ENCODE measurements at regions not wholly inside any gene's neighbourhood (a gene's known extent, or its start where the extent isn't known, plus 50 kb on each side); places are given as distances from the start of the nearest gene placed in this dataset.

DNA sequence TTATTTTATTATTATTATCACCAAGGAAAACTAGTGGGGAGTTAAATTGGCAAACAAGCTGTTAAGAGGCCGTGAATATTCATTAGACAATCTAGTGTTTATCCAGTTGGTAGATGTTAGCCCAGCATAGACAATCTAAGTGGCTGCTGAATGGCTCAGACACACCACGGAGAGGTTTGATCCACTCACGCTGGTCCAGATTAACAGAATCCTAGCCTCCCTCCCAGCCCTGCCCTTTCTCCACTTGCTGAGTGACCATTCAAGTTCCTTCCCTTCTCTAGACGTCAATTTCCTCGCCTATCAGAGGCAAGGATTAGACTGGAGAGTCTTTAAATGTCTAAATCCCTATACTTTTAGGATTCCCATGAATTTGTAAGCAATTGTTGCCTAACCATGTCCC is 80.1 kb downstream of the RRAGC start:
- peaks cover 8% of the 10 kb centered on the region for H3K27me3 ChIP-seq (ENCODE audit: insufficient read depth, poor library complexity, severe bottlenecking)
- no peak for DNase-seq (ENCODE audit: low read depth in 1 of 2, low spot score in 1 of 2)
- H3K27ac ChIP-seq (replicated peaks), result no peak overlapping the region
- TF ChIP-seq, protein P1, sequence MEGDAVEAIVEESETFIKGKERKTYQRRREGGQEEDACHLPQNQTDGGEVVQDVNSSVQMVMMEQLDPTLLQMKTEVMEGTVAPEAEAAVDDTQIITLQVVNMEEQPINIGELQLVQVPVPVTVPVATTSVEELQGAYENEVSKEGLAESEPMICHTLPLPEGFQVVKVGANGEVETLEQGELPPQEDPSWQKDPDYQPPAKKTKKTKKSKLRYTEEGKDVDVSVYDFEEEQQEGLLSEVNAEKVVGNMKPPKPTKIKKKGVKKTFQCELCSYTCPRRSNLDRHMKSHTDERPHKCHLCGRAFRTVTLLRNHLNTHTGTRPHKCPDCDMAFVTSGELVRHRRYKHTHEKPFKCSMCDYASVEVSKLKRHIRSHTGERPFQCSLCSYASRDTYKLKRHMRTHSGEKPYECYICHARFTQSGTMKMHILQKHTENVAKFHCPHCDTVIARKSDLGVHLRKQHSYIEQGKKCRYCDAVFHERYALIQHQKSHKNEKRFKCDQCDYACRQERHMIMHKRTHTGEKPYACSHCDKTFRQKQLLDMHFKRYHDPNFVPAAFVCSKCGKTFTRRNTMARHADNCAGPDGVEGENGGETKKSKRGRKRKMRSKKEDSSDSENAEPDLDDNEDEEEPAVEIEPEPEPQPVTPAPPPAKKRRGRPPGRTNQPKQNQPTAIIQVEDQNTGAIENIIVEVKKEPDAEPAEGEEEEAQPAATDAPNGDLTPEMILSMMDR (IDR thresholded peaks at IDR 0.05; ENCODE audit: insufficient read depth, low read length), result no peak
- TF ChIP-seq GABPA (IDR thresholded peaks at IDR 0.05; ENCODE audit: low read depth) (no peak), SPI1 (IDR thresholded peaks at IDR 0.05; ENCODE audit: borderline replicate concordance, low read depth) (no peak), POLR2AphosphoS5 (IDR thresholded peaks at IDR 0.05; ENCODE audit: low read depth) (no peak)
- TF ChIP-seq, protein P2, sequence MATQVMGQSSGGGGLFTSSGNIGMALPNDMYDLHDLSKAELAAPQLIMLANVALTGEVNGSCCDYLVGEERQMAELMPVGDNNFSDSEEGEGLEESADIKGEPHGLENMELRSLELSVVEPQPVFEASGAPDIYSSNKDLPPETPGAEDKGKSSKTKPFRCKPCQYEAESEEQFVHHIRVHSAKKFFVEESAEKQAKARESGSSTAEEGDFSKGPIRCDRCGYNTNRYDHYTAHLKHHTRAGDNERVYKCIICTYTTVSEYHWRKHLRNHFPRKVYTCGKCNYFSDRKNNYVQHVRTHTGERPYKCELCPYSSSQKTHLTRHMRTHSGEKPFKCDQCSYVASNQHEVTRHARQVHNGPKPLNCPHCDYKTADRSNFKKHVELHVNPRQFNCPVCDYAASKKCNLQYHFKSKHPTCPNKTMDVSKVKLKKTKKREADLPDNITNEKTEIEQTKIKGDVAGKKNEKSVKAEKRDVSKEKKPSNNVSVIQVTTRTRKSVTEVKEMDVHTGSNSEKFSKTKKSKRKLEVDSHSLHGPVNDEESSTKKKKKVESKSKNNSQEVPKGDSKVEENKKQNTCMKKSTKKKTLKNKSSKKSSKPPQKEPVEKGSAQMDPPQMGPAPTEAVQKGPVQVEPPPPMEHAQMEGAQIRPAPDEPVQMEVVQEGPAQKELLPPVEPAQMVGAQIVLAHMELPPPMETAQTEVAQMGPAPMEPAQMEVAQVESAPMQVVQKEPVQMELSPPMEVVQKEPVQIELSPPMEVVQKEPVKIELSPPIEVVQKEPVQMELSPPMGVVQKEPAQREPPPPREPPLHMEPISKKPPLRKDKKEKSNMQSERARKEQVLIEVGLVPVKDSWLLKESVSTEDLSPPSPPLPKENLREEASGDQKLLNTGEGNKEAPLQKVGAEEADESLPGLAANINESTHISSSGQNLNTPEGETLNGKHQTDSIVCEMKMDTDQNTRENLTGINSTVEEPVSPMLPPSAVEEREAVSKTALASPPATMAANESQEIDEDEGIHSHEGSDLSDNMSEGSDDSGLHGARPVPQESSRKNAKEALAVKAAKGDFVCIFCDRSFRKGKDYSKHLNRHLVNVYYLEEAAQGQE (IDR thresholded peaks at IDR 0.05; ENCODE audit: insufficient replicate concordance, low read depth), result no peak
- no peak overlapping the region for H3K4me3 ChIP-seq (replicated peaks; ENCODE audit: insufficient read depth, low read length)

DNA sequence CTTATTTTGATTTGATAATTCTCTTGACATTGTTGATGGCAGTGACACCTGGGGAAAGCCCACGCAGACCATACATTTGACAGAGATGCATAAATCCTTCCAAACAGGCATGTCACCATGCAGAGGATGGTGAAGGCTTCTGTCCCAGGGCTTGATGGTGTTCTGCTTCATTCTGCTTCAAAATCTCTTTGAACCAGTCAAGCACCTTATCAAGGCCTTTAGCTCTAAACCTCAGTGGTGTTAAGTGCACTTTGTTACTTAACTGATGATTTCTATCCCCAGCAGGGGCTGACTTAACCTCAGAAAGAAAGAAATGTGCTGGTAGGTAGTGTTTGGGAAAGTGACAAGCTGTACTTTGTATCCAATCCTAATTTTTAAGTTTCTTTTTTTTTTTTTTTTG is 81.1 kb downstream of the RRAGC start:
- H3K27me3 ChIP-seq (ENCODE audit: insufficient read depth, poor library complexity, severe bottlenecking), result peaks cover 6% of the 10 kb centered on the region
- TF ChIP-seq, protein P1 (IDR thresholded peaks at IDR 0.05; ENCODE audit: insufficient read depth, low read length), result no peak
- no peak for TF ChIP-seq POLR2AphosphoS5 (IDR thresholded peaks at IDR 0.05; ENCODE audit: low read depth)
- no peak for TF ChIP-seq GABPA (IDR thresholded peaks at IDR 0.05; ENCODE audit: low read depth)
- TF ChIP-seq SPI1 (IDR thresholded peaks at IDR 0.05; ENCODE audit: borderline replicate concordance, low read depth), result no peak
- TF ChIP-seq, protein P2 (IDR thresholded peaks at IDR 0.05; ENCODE audit: insufficient replicate concordance, low read depth), result no peak
- H3K4me3 ChIP-seq (replicated peaks; ENCODE audit: insufficient read depth, low read length), result no peak overlapping the region
- DNase-seq (ENCODE audit: low read depth in 1 of 2, low spot score in 1 of 2), result no peak
- H3K27ac ChIP-seq (replicated peaks), result no peak overlapping the region

DNA sequence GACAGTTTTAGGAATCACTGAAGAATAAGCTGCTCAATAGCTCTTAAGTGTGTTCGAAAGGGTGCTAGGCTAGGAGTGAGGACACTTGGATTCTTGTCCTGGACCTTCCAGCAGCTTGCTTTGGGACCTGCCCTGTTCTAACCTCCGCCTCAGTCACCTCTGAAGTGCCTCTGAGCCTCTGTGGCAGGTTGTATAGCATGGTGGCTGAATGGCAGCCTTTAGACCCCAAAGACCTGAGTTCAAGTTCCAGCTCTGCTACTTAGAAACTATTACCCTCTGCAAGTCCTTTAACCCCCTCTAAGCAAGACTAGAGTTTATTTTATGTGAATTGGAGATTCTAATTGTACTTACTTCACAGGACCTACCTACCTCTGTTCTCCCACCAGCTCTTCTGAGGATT is 81.5 kb downstream of the RRAGC start:
- no peak overlapping the region for H3K27ac ChIP-seq (replicated peaks)
- no peak overlapping the region for H3K4me3 ChIP-seq (replicated peaks; ENCODE audit: insufficient read depth, low read length)
- TF ChIP-seq, protein P2 (IDR thresholded peaks at IDR 0.05; ENCODE audit: insufficient replicate concordance, low read depth), result no peak
- TF ChIP-seq POLR2AphosphoS5 (IDR thresholded peaks at IDR 0.05; ENCODE audit: low read depth) (no peak), SPI1 (IDR thresholded peaks at IDR 0.05; ENCODE audit: borderline replicate concordance, low read depth) (no peak), GABPA (IDR thresholded peaks at IDR 0.05; ENCODE audit: low read depth) (no peak)
- TF ChIP-seq, protein P1 (IDR thresholded peaks at IDR 0.05; ENCODE audit: insufficient read depth, low read length), result no peak
- H3K27me3 ChIP-seq (ENCODE audit: insufficient read depth, poor library complexity, severe bottlenecking), result peaks cover 3% of the 10 kb centered on the region
- no peak for DNase-seq (ENCODE audit: low read depth in 1 of 2, low spot score in 1 of 2)

Measured in HL-60 (cell line).